Endothelial cell of hepatic sinusoid (primary cell): ENCODE measurements at regions not wholly inside any gene's neighbourhood (a gene's known extent, or its start where the extent isn't known, plus 50 kb on each side); places are given as distances from the start of the nearest gene placed in this dataset.
"Not testable (repeated sequence)": the region's sequence is repeated elsewhere in the genome, so short reads cannot be mapped to it uniquely, and the experiment has no call there.

Experiments used
- in situ Hi-C: cut with HindIII; loops from 2 replicates; pipeline ENCODE4 v1.10.0; 2017; ENCODE audit warnings: low sequenced_read_pairs

GRCh38 chr10:59033622-59034021 is 142.8 kb upstream of the PHYHIPL start:
- in situ Hi-C loops, result no loop called here

- in situ Hi-C loops, result no loop called here
These were observed 140.0 kb upstream of the PHYHIPL start for GRCh38 chr10:59036311-59037017.

GRCh38 chr10:59037018-59037389 is 139.4 kb upstream of the PHYHIPL start:
- in situ Hi-C loops, result no loop called here

GRCh38 chr10:59037506-59037905 is 138.9 kb upstream of the PHYHIPL start:
- in situ Hi-C loops, result no loop called here

- in situ Hi-C loops, result not testable (repeated sequence)
These were observed 133.1 kb upstream of the PHYHIPL start for GRCh38 chr10:59043358-59043757.

GRCh38 chr10:59047180-59047579 is 129.3 kb upstream of the PHYHIPL start:
- in situ Hi-C loops, result no loop called here

GRCh38 chr10:59047957-59048618 is 128.4 kb upstream of the PHYHIPL start:
- in situ Hi-C loops, result no loop called here

- in situ Hi-C loops, result not testable (repeated sequence)
These were observed 122.9 kb upstream of the PHYHIPL start for GRCh38 chr10:59053502-59053901.

GRCh38 chr10:59055045-59055444 is 121.4 kb upstream of the PHYHIPL start:
- in situ Hi-C loops, result no loop called here

GRCh38 chr10:59057345-59057744 is 119.1 kb upstream of the PHYHIPL start:
- in situ Hi-C loops, result no loop called here

GRCh38 chr10:59060852-59061251 is 115.6 kb upstream of the PHYHIPL start:
- in situ Hi-C loops, result no loop called here

- in situ Hi-C loops, result no loop called here
These were observed 113.0 kb upstream of the PHYHIPL start for GRCh38 chr10:59063491-59063890.

- in situ Hi-C loops, result no loop called here
These were observed 112.3 kb upstream of the PHYHIPL start for GRCh38 chr10:59064080-59064692.

GRCh38 chr10:59064759-59065539 is 111.5 kb upstream of the PHYHIPL start:
- in situ Hi-C loops, result no loop called here

GRCh38 chr10:59068581-59069191 is 107.8 kb upstream of the PHYHIPL start:
- in situ Hi-C loops, result no loop called here

GRCh38 chr10:59072038-59072437 is 104.4 kb upstream of the PHYHIPL start:
- in situ Hi-C loops, result no loop called here

GRCh38 chr10:59073456-59074053 is 102.9 kb upstream of the PHYHIPL start:
- in situ Hi-C loops, result no loop called here

GRCh38 chr10:59075576-59075975 is 100.9 kb upstream of the PHYHIPL start:
- in situ Hi-C loops, result no loop called here

GRCh38 chr10:59077855-59078254 is 98.6 kb upstream of the PHYHIPL start:
- in situ Hi-C loops, result no loop called here

- in situ Hi-C loops, result no loop called here
These were observed 97.5 kb upstream of the PHYHIPL start for GRCh38 chr10:59078978-59079377.
